Left ventricle myocardium superior (tissue), 1 donor: ENCODE measurements at regions not wholly inside any gene's neighbourhood (a gene's known extent, or its start where the extent isn't known, plus 50 kb on each side); places are given as distances from the start of the nearest gene placed in this dataset.

Source experiments
- ATAC-seq: fragments of 200-7000 bp; cut with Tn5 transposase; one replicate; pipeline ENCODE4 v1.9.1; 2020; ENCODE audit warnings: mild to moderate bottlenecking, moderate library complexity
- DNase-seq: peaks from one replicate; pipeline ENCODE4 v3.0.0-alpha.2; 2020
- intact Hi-C: fragments of 100-400 bp; cut with micrococcal nuclease; formaldehyde crosslinking; loops from one replicate; pipeline ENCODE4 v1.11.0; 2022
- donor health status: DM: no; HTN: yes; CAD: no; lungs with severe emphysema.

- DNase-seq: no peak
- ATAC-seq: no peak
- intact Hi-C loops: no loop called here
Observed at GRCh38 chr14:100638211-100638855, 51.1 kb upstream of the BEGAIN start.

GRCh38 chr14:100639280-100639679 is 52.1 kb upstream of the BEGAIN start:
- no peak for ATAC-seq
- intact Hi-C loops: no loop called here
- no peak for DNase-seq

GRCh38 chr14:100640471-100641273 is 53.5 kb upstream of the BEGAIN start:
- ATAC-seq (no peak), DNase-seq (no peak)
- intact Hi-C loops: no loop called here

GRCh38 chr14:100641274-100641860 is 54.1 kb upstream of the BEGAIN start:
- no peak for DNase-seq
- intact Hi-C loops: no loop called here
- ATAC-seq: no peak

GRCh38 chr14:100643426-100643825 is 56.2 kb upstream of the BEGAIN start:
- ATAC-seq (no peak), DNase-seq (no peak)
- intact Hi-C loops: no loop called here

- DNase-seq (no peak), ATAC-seq (no peak)
- intact Hi-C loops: no loop called here
Observed at GRCh38 chr14:100644383-100644782, 57.2 kb upstream of the BEGAIN start.

GRCh38 chr14:100644784-100645183 is 57.6 kb upstream of the BEGAIN start:
- ATAC-seq (no peak), DNase-seq (no peak)
- intact Hi-C loops: loop anchor here (5.0 kb wide), 1 partner anchor 262 kb away; no protein-coding TSS in a partner anchor

- DNase-seq (peak; percentile 81), ATAC-seq (peak; percentile 88)
- intact Hi-C loops: loop anchor here (5.0 kb wide), 1 partner anchor 263 kb away; no protein-coding TSS in a partner anchor
Observed at GRCh38 chr14:100645196-100645981, 58.2 kb upstream of the BEGAIN start.

GRCh38 chr14:100645982-100646314 is 58.7 kb upstream of the BEGAIN start:
- DNase-seq (no peak), ATAC-seq (no peak)
- intact Hi-C loops: loop anchor here (5.0 kb wide), 1 partner anchor 264 kb away; no protein-coding TSS in a partner anchor

GRCh38 chr14:100648474-100649172 is 61.4 kb upstream of the BEGAIN start:
- DNase-seq (no peak), ATAC-seq (no peak)
- intact Hi-C loops: loop anchor here (5.0 kb wide), 1 partner anchor 266 kb away; no protein-coding TSS in a partner anchor

- no peak for ATAC-seq
Observed at GRCh38 chr14:100649173-100649519, 61.9 kb upstream of the BEGAIN start.

GRCh38 chr14:100651999-100652508 is 64.8 kb upstream of the BEGAIN start:
- no peak for DNase-seq
- no peak for ATAC-seq
- intact Hi-C loops: no loop called here

More at GRCh38 chr14:100649173-100649519, 61.9 kb upstream of the BEGAIN start:
- intact Hi-C loops: loop anchor here (5.0 kb wide), 1 partner anchor 267 kb away; no protein-coding TSS in a partner anchor
- no peak for DNase-seq

GRCh38 chr14:100652744-100653143 is 65.5 kb upstream of the BEGAIN start:
- ATAC-seq (no peak), DNase-seq (no peak)
- intact Hi-C loops: no loop called here

- intact Hi-C loops: no loop called here
- peak; percentile 23 for DNase-seq
- ATAC-seq: no peak
Observed at GRCh38 chr14:100653409-100653808, 66.2 kb upstream of the BEGAIN start.

GRCh38 chr14:100654025-100654813 is 67.0 kb upstream of the BEGAIN start:
- DNase-seq (peak; percentile 6), ATAC-seq (no peak)

GRCh38 chr14:100654814-100655740 is 67.9 kb upstream of the BEGAIN start:
- DNase-seq: peak; percentile 60
- intact Hi-C loops: no loop called here

More at GRCh38 chr14:100654025-100654813, 67.0 kb upstream of the BEGAIN start:
- intact Hi-C loops: no loop called here

GRCh38 chr14:100655741-100656085 is 68.5 kb upstream of the BEGAIN start:
- DNase-seq: peak; percentile 11
- intact Hi-C loops: no loop called here
- ATAC-seq: no peak

More at GRCh38 chr14:100654814-100655740, 67.9 kb upstream of the BEGAIN start:
- peak; percentile 70 for ATAC-seq
